ENCODE measurements at regions not wholly inside any gene's neighbourhood (a gene's known extent, or its start where the extent isn't known, plus 50 kb on each side); places are given as distances from the start of the nearest gene placed in this dataset.

- H3K36me3 ChIP-seq (ENCODE audit: control insufficient read depth in 2 of 3, insufficient read depth in 3 of 3, low read length in 3 of 3), result no peaks in the 10 kb centered on the region
- intact Hi-C loops (cut with micrococcal nuclease), result no loop called here
- H3K4me1 ChIP-seq (ENCODE audit: control insufficient read depth in 2 of 2, insufficient read depth in 2 of 2, low read length in 2 of 2), result no peaks in the 10 kb centered on the region
- H3K4me3 ChIP-seq (ENCODE audit: low read length), result no peak overlapping the region
- H3K4me1 Mint-ChIP-seq, result no peaks in the 10 kb centered on the region
- ChIA-PET POLR2A (no interaction called here), CTCF (no interaction called here)
- DNase-seq, result no peak
- no peaks in the 10 kb centered on the region for H3K9me3 ChIP-seq (ENCODE audit: control insufficient read depth in 2 of 3, low read length in 3 of 3)
- H3K4me3 Mint-ChIP-seq, result no peak overlapping the region
- H3K36me3 Mint-ChIP-seq, result no peaks in the 10 kb centered on the region
- no peak overlapping the region for H3K27ac ChIP-seq (ENCODE audit: low read depth, low read length)
- peaks cover 0 to 4% (median 0%) of the 10 kb centered on the region in 5 donors for H3K27me3 Mint-ChIP-seq
- ATAC-seq, result no peak
- H3K27me3 ChIP-seq (ENCODE audit: control insufficient read depth in 2 of 2, insufficient read depth in 2 of 2, low read length in 2 of 2), result no peaks in the 10 kb centered on the region
- H3K27ac Mint-ChIP-seq, result no peak overlapping the region
- H3K9me3 Mint-ChIP-seq, result peaks cover 0 to 2% (median 0%) of the 10 kb centered on the region in 11 donors
Observed at GRCh38 chr7:133186060-133186459, 66.8 kb upstream of the EXOC4 start.

- no peak overlapping the region for H3K27ac Mint-ChIP-seq
- H3K4me3 ChIP-seq (ENCODE audit: low read length), result no peak overlapping the region
- no peak for ATAC-seq
- H3K27me3 ChIP-seq (ENCODE audit: control insufficient read depth in 2 of 2, insufficient read depth in 2 of 2, low read length in 2 of 2), result peaks cover 0 to 4% of the 10 kb centered on the region in 2 donors
- intact Hi-C loops (cut with micrococcal nuclease), result no loop called here
- no peaks in the 10 kb centered on the region for H3K9me3 ChIP-seq (ENCODE audit: control insufficient read depth in 2 of 3, low read length in 3 of 3)
- H3K4me1 ChIP-seq (ENCODE audit: control insufficient read depth in 2 of 2, insufficient read depth in 2 of 2, low read length in 2 of 2), result no peaks in the 10 kb centered on the region
- H3K27me3 Mint-ChIP-seq, result peaks cover 0 to 6% (median 4%) of the 10 kb centered on the region in 5 donors
- no peak overlapping the region for H3K4me3 Mint-ChIP-seq
- DNase-seq, result no peak
- no peaks in the 10 kb centered on the region for H3K36me3 Mint-ChIP-seq
- CTCF ChIA-PET, result interaction anchor here (0.7 kb wide), 1 partner anchor 1048 kb away, joined by 4 read pairs; no protein-coding TSS in a partner anchor
- H3K36me3 ChIP-seq (ENCODE audit: control insufficient read depth in 2 of 3, insufficient read depth in 3 of 3, low read length in 3 of 3), result no peaks in the 10 kb centered on the region
- no peak overlapping the region for H3K27ac ChIP-seq (ENCODE audit: low read depth, low read length)
- no peaks in the 10 kb centered on the region for H3K4me1 Mint-ChIP-seq
- H3K9me3 Mint-ChIP-seq, result peaks cover 0 to 5% (median 0%) of the 10 kb centered on the region in 11 donors
- POLR2A ChIA-PET, result no interaction called here
Observed at GRCh38 chr7:133190172-133190528, 62.7 kb upstream of the EXOC4 start.

GRCh38 chr7:133190650-133191049, 62.2 kb upstream of the EXOC4 start:
- Mint-ChIP-seq H3K9me3 (peaks cover 0 to 3% (median 0%) of the 10 kb centered on the region in 11 donors), H3K4me1 (no peaks in the 10 kb centered on the region), H3K36me3 (no peaks in the 10 kb centered on the region), H3K4me3 (no peak overlapping the region), H3K27me3 (peaks cover 0 to 6% (median 4%) of the 10 kb centered on the region in 5 donors), H3K27ac (no peak overlapping the region)
- ChIA-PET POLR2A (no interaction called here), CTCF (interaction anchor here (0.7 kb wide), 1 partner anchor 1047 kb away, joined by 4 read pairs; no protein-coding TSS in a partner anchor)
- intact Hi-C loops (cut with micrococcal nuclease), result no loop called here
- Histone ChIP-seq H3K36me3 (ENCODE audit: control insufficient read depth in 2 of 3, insufficient read depth in 3 of 3, low read length in 3 of 3) (no peaks in the 10 kb centered on the region), H3K4me1 (ENCODE audit: control insufficient read depth in 2 of 2, insufficient read depth in 2 of 2, low read length in 2 of 2) (no peaks in the 10 kb centered on the region), H3K27me3 (ENCODE audit: control insufficient read depth in 2 of 2, insufficient read depth in 2 of 2, low read length in 2 of 2) (peaks cover 0 to 4% of the 10 kb centered on the region in 2 donors), H3K9me3 (ENCODE audit: control insufficient read depth in 2 of 3, low read length in 3 of 3) (no peaks in the 10 kb centered on the region), H3K4me3 (ENCODE audit: low read length) (no peak overlapping the region), H3K27ac (ENCODE audit: low read depth, low read length) (no peak overlapping the region)
- ATAC-seq, result no peak
- no peak for DNase-seq

- no peaks in the 10 kb centered on the region for H3K36me3 Mint-ChIP-seq
- ChIA-PET POLR2A (interaction anchor here (0.5 kb wide), 1 partner anchor 51 kb away, joined by 3 read pairs; no protein-coding TSS in a partner anchor), CTCF (no interaction called here)
- H3K9me3 ChIP-seq (ENCODE audit: control insufficient read depth in 2 of 3, low read length in 3 of 3), result no peaks in the 10 kb centered on the region
- H3K4me1 Mint-ChIP-seq, result no peaks in the 10 kb centered on the region
- intact Hi-C loops (cut with micrococcal nuclease), result no loop called here
- no peak for DNase-seq
- peaks cover 0 to 3% (median 0%) of the 10 kb centered on the region in 11 donors for H3K9me3 Mint-ChIP-seq
- no peak overlapping the region for H3K4me3 Mint-ChIP-seq
- H3K4me3 ChIP-seq (ENCODE audit: low read length), result no peak overlapping the region
- H3K4me1 ChIP-seq (ENCODE audit: control insufficient read depth in 2 of 2, insufficient read depth in 2 of 2, low read length in 2 of 2), result no peaks in the 10 kb centered on the region
- peak overlapping the region in 1 of 9 donors; percentile 13 for H3K27ac Mint-ChIP-seq
- H3K27me3 Mint-ChIP-seq, result peaks cover 0 to 6% (median 2%) of the 10 kb centered on the region in 5 donors
- no peaks in the 10 kb centered on the region for H3K36me3 ChIP-seq (ENCODE audit: control insufficient read depth in 2 of 3, insufficient read depth in 3 of 3, low read length in 3 of 3)
- ATAC-seq, result no peak
- H3K27me3 ChIP-seq (ENCODE audit: control insufficient read depth in 2 of 2, insufficient read depth in 2 of 2, low read length in 2 of 2), result peaks cover 0 to 4% of the 10 kb centered on the region in 2 donors
- no peak overlapping the region for H3K27ac ChIP-seq (ENCODE audit: low read depth, low read length)
Observed at GRCh38 chr7:133191787-133192186, 61.1 kb upstream of the EXOC4 start.

- POLR2A ChIA-PET, result no interaction called here
- no peaks in the 10 kb centered on the region for H3K36me3 ChIP-seq (ENCODE audit: control insufficient read depth in 2 of 3, insufficient read depth in 3 of 3, low read length in 3 of 3)
- no peak for DNase-seq
- no peak overlapping the region for H3K27ac Mint-ChIP-seq
- H3K9me3 Mint-ChIP-seq, result peaks cover 0 to 3% (median 0%) of the 10 kb centered on the region in 11 donors
- intact Hi-C loops (cut with micrococcal nuclease), result no loop called here
- no peak overlapping the region for H3K4me3 ChIP-seq (ENCODE audit: low read length)
- ATAC-seq, result no peak
- peaks cover 0 to 4% of the 10 kb centered on the region in 2 donors for H3K27me3 ChIP-seq (ENCODE audit: control insufficient read depth in 2 of 2, insufficient read depth in 2 of 2, low read length in 2 of 2)
- CTCF ChIA-PET, result interaction anchor here (0.6 kb wide), 1 partner anchor 1139 kb away, joined by 3 read pairs; no protein-coding TSS in a partner anchor
- H3K36me3 Mint-ChIP-seq, result no peaks in the 10 kb centered on the region
- H3K9me3 ChIP-seq (ENCODE audit: control insufficient read depth in 2 of 3, low read length in 3 of 3), result no peaks in the 10 kb centered on the region
- H3K27me3 Mint-ChIP-seq, result peaks cover 4 to 17% (median 6%) of the 10 kb centered on the region in 5 donors
- H3K4me1 Mint-ChIP-seq, result no peaks in the 10 kb centered on the region
- no peak overlapping the region for H3K27ac ChIP-seq (ENCODE audit: low read depth, low read length)
- H3K4me3 Mint-ChIP-seq, result no peak overlapping the region
- H3K4me1 ChIP-seq (ENCODE audit: control insufficient read depth in 2 of 2, insufficient read depth in 2 of 2, low read length in 2 of 2), result no peaks in the 10 kb centered on the region
Observed at GRCh38 chr7:133195868-133196267, 57.0 kb upstream of the EXOC4 start.

- Histone ChIP-seq H3K9me3 (ENCODE audit: control insufficient read depth in 2 of 3, low read length in 3 of 3) (no peaks in the 10 kb centered on the region), H3K4me1 (ENCODE audit: control insufficient read depth in 2 of 2, insufficient read depth in 2 of 2, low read length in 2 of 2) (no peaks in the 10 kb centered on the region), H3K4me3 (ENCODE audit: low read length) (no peak overlapping the region), H3K36me3 (ENCODE audit: control insufficient read depth in 2 of 3, insufficient read depth in 3 of 3, low read length in 3 of 3) (no peaks in the 10 kb centered on the region), H3K27ac (ENCODE audit: low read depth, low read length) (no peak overlapping the region), H3K27me3 (ENCODE audit: control insufficient read depth in 2 of 2, insufficient read depth in 2 of 2, low read length in 2 of 2) (peaks cover 0 to under 1% of the 10 kb centered on the region in 2 donors)
- DNase-seq (no peak), ATAC-seq (no peak)
- POLR2A ChIA-PET, result no interaction called here
- intact Hi-C loops (cut with micrococcal nuclease), result no loop called here
- Mint-ChIP-seq H3K9me3 (peaks cover 0 to 3% (median 0%) of the 10 kb centered on the region in 11 donors), H3K4me3 (no peak overlapping the region), H3K27ac (no peak overlapping the region), H3K36me3 (no peaks in the 10 kb centered on the region), H3K4me1 (no peaks in the 10 kb centered on the region), H3K27me3 (peaks cover 4 to 17% (median 6%) of the 10 kb centered on the region in 5 donors)
- CTCF ChIA-PET, result interaction anchor here (0.6 to 0.7 kb wide), 2 partner anchors 9 to 862 kb away, joined by 3 read pairs; no protein-coding TSS in a partner anchor
Observed at GRCh38 chr7:133196856-133197612, 55.8 kb upstream of the EXOC4 start.
